ENCODE measurements at regions not wholly inside any gene's neighbourhood (a gene's known extent, or its start where the extent isn't known, plus 50 kb on each side); places are given as distances from the start of the nearest gene placed in this dataset.

DNA sequence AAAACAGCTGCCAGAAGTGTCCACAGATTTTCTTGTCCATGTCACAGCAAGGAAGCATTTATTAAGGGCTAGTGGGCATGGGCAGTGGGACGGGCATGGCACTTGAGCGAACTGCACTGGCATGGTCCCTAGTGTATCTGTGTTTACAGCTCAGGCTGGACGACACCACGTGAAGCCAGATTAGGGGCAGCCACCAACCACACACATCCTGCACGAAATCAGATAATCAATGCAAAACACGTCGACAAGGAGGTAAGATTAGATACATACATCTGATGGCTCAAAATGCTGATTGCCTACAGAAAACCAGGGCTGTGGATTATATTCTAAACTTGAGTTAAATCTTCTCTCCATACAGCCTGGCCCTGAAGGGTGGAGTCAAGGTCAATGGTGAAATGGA lies 103.8 kb upstream of the ATP6AP2 start:
- TF ChIP-seq, protein P1, sequence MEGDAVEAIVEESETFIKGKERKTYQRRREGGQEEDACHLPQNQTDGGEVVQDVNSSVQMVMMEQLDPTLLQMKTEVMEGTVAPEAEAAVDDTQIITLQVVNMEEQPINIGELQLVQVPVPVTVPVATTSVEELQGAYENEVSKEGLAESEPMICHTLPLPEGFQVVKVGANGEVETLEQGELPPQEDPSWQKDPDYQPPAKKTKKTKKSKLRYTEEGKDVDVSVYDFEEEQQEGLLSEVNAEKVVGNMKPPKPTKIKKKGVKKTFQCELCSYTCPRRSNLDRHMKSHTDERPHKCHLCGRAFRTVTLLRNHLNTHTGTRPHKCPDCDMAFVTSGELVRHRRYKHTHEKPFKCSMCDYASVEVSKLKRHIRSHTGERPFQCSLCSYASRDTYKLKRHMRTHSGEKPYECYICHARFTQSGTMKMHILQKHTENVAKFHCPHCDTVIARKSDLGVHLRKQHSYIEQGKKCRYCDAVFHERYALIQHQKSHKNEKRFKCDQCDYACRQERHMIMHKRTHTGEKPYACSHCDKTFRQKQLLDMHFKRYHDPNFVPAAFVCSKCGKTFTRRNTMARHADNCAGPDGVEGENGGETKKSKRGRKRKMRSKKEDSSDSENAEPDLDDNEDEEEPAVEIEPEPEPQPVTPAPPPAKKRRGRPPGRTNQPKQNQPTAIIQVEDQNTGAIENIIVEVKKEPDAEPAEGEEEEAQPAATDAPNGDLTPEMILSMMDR (IDR thresholded peaks at IDR 0.05; ENCODE audit: insufficient read depth, low read length) = no peak
- TF ChIP-seq POLR2AphosphoS5 (IDR thresholded peaks at IDR 0.05; ENCODE audit: low read depth) (no peak), SPI1 (IDR thresholded peaks at IDR 0.05; ENCODE audit: borderline replicate concordance, low read depth) (no peak), GABPA (IDR thresholded peaks at IDR 0.05; ENCODE audit: low read depth) (no peak)
- TF ChIP-seq, protein P2, sequence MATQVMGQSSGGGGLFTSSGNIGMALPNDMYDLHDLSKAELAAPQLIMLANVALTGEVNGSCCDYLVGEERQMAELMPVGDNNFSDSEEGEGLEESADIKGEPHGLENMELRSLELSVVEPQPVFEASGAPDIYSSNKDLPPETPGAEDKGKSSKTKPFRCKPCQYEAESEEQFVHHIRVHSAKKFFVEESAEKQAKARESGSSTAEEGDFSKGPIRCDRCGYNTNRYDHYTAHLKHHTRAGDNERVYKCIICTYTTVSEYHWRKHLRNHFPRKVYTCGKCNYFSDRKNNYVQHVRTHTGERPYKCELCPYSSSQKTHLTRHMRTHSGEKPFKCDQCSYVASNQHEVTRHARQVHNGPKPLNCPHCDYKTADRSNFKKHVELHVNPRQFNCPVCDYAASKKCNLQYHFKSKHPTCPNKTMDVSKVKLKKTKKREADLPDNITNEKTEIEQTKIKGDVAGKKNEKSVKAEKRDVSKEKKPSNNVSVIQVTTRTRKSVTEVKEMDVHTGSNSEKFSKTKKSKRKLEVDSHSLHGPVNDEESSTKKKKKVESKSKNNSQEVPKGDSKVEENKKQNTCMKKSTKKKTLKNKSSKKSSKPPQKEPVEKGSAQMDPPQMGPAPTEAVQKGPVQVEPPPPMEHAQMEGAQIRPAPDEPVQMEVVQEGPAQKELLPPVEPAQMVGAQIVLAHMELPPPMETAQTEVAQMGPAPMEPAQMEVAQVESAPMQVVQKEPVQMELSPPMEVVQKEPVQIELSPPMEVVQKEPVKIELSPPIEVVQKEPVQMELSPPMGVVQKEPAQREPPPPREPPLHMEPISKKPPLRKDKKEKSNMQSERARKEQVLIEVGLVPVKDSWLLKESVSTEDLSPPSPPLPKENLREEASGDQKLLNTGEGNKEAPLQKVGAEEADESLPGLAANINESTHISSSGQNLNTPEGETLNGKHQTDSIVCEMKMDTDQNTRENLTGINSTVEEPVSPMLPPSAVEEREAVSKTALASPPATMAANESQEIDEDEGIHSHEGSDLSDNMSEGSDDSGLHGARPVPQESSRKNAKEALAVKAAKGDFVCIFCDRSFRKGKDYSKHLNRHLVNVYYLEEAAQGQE (IDR thresholded peaks at IDR 0.05; ENCODE audit: insufficient replicate concordance, low read depth) = no peak
- Histone ChIP-seq H3K27me3 (ENCODE audit: insufficient read depth, poor library complexity, severe bottlenecking) (no peaks in the 10 kb centered on the region), H3K27ac (replicated peaks) (no peak overlapping the region), H3K4me3 (replicated peaks; ENCODE audit: insufficient read depth, low read length) (no peak overlapping the region)
- no peak for DNase-seq (ENCODE audit: low read depth in 1 of 2, low spot score in 1 of 2)

DNA sequence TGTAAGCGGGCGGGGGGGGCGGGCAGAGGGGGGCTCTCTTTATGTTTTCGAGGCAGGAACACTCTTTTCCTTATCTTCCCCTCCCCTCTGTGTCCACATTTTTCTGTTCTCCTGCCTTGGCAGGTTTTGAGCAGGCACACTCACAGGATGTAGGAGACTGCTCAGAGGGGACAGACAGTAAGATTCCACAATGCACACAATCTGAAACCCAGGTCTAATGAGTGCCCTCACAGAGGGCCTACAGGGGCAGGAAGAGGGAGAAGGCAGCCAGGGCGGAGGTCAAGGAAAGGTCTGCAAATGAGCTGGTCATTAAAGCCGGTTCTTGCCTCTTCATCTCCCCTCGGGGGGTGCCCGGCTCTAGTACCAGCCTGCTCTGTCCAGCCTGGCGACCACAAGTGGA lies 106.1 kb upstream of the ATP6AP2 start:
- TF ChIP-seq SPI1 (IDR thresholded peaks at IDR 0.05; ENCODE audit: borderline replicate concordance, low read depth) (no peak), GABPA (IDR thresholded peaks at IDR 0.05; ENCODE audit: low read depth) (no peak), POLR2AphosphoS5 (IDR thresholded peaks at IDR 0.05; ENCODE audit: low read depth) (no peak)
- TF ChIP-seq, protein P2 (IDR thresholded peaks at IDR 0.05; ENCODE audit: insufficient replicate concordance, low read depth) = no peak
- TF ChIP-seq, protein P1 (IDR thresholded peaks at IDR 0.05; ENCODE audit: insufficient read depth, low read length) = no peak
- H3K27me3 ChIP-seq (ENCODE audit: insufficient read depth, poor library complexity, severe bottlenecking) = no peaks in the 10 kb centered on the region
- no peak for DNase-seq (ENCODE audit: low read depth in 1 of 2, low spot score in 1 of 2)
- H3K27ac ChIP-seq (replicated peaks) = no peak overlapping the region
- H3K4me3 ChIP-seq (replicated peaks; ENCODE audit: insufficient read depth, low read length) = no peak overlapping the region

DNA sequence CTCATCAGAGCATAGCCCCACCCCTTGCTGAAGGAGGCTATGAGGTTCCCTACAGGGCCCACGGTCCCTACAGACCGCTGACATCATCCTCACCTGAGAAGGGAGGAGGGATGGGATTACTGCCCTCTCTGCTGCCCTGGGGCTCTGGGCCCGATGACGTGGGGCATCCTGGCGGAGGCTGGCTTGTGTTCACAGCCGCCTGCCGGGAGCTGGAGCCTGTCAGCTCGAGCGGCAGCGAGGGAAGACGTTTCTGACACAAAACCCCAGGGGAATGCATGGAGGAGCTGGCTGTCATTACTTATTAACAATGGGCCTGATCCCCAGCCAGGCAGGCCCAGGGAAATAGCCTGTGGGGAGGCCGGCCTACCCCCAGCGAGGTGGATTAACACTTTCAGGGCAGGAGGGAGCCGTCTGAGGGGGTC lies 106.6 kb upstream of the ATP6AP2 start:
- H3K27ac ChIP-seq (replicated peaks) = no peak overlapping the region
- no peaks in the 10 kb centered on the region for H3K27me3 ChIP-seq (ENCODE audit: insufficient read depth, poor library complexity, severe bottlenecking)
- no peak overlapping the region for H3K4me3 ChIP-seq (replicated peaks; ENCODE audit: insufficient read depth, low read length)
- no peak for DNase-seq (ENCODE audit: low read depth in 1 of 2, low spot score in 1 of 2)
- no peak for TF ChIP-seq POLR2AphosphoS5 (IDR thresholded peaks at IDR 0.05; ENCODE audit: low read depth)
- TF ChIP-seq, protein P1 (IDR thresholded peaks at IDR 0.05; ENCODE audit: insufficient read depth, low read length) = no peak
- TF ChIP-seq SPI1 (IDR thresholded peaks at IDR 0.05; ENCODE audit: borderline replicate concordance, low read depth) = no peak
- TF ChIP-seq GABPA (IDR thresholded peaks at IDR 0.05; ENCODE audit: low read depth) = no peak
- TF ChIP-seq, protein P2 (IDR thresholded peaks at IDR 0.05; ENCODE audit: insufficient replicate concordance, low read depth) = no peak
